H9 (cell line): ENCODE measurements at regions not wholly inside any gene's neighbourhood (a gene's known extent, or its start where the extent isn't known, plus 50 kb on each side); places are given as distances from the start of the nearest gene placed in this dataset.

Source experiments
- DNase-seq: peaks from one replicate; pipeline ENCODE4 v3.0.0-alpha.2; 2017
- H2AFZ ChIP-seq: one replicate; pipeline ENCODE4 v1.6.1; 2013; ENCODE audit warnings: mild to moderate bottlenecking, low read length, control low read depth, moderate library complexity
- H2AK5ac ChIP-seq: 2 replicates; pipeline ENCODE4 v1.6.1; 2013; ENCODE audit warnings: low read length, control low read depth, mixed read lengths; ENCODE audit not compliant: insufficient read length
- H2BK120ac ChIP-seq: one replicate; pipeline ENCODE4 v1.6.1; 2013; ENCODE audit warnings: low read depth, mild to moderate bottlenecking, low read length, control low read depth, inconsistent platforms; ENCODE audit not compliant: poor library complexity, severe bottlenecking
- H2BK12ac ChIP-seq: 2 replicates; pipeline ENCODE4 v1.6.1; 2013; ENCODE audit warnings: low read length, control low read depth, mixed read lengths, low read depth; ENCODE audit not compliant: insufficient read length
- H2BK15ac ChIP-seq: 2 replicates; pipeline ENCODE4 v1.6.1; 2013; ENCODE audit warnings: low read depth, low read length, control low read depth
- H2BK20ac ChIP-seq: one replicate; pipeline ENCODE4 v1.6.1; 2013; ENCODE audit warnings: low read depth, mild to moderate bottlenecking, low read length, control low read depth, inconsistent platforms; ENCODE audit not compliant: poor library complexity, severe bottlenecking
- H2BK5ac ChIP-seq: 2 replicates; pipeline ENCODE4 v1.6.1; 2013; ENCODE audit warnings: low read length, control low read depth, mixed read lengths; ENCODE audit not compliant: insufficient read length
- H3K14ac ChIP-seq: 2 replicates; pipeline ENCODE4 v1.6.1; 2013; ENCODE audit warnings: low read length, control low read depth; ENCODE audit not compliant: insufficient read depth
- H3K18ac ChIP-seq: 2 replicates; pipeline ENCODE4 v1.6.1; 2013; ENCODE audit warnings: low read depth, mild to moderate bottlenecking, mixed read lengths, low read length, control low read depth; ENCODE audit not compliant: insufficient read length
- H3K23ac ChIP-seq: 2 replicates; pipeline ENCODE4 v1.6.1; 2013; ENCODE audit warnings: low read length, control low read depth, mixed read lengths, low read depth; ENCODE audit not compliant: insufficient read length
- H3K23me2 ChIP-seq: 2 replicates; pipeline ENCODE4 v1.6.1; 2013; ENCODE audit warnings: low read depth, mild to moderate bottlenecking, mixed read lengths, low read length, control low read depth; ENCODE audit not compliant: insufficient read length, poor library complexity, severe bottlenecking
- H3K27ac ChIP-seq: 2 replicates; pipeline ENCODE4 v1.5.1; 2013; ENCODE audit warnings: low read length, control low read depth, mixed read lengths, low read depth; ENCODE audit not compliant: insufficient read length
- H3K27me3 ChIP-seq: 2 replicates; pipeline ENCODE4 v1.6.1; 2013; ENCODE audit warnings: low read length, control low read depth, inconsistent platforms; ENCODE audit not compliant: insufficient read depth
- H3K4ac ChIP-seq: 2 replicates; pipeline ENCODE4 v1.6.1; 2013; ENCODE audit warnings: low read depth, mild to moderate bottlenecking, control low read depth, inconsistent platforms, low read length, moderate library complexity
- H3K4me1 ChIP-seq: 2 replicates; pipeline ENCODE4 v1.6.1; 2013; ENCODE audit warnings: low read length, control low read depth, inconsistent platforms; ENCODE audit not compliant: insufficient read depth
- H3K4me2 ChIP-seq: 2 replicates; pipeline ENCODE4 v1.6.1; 2013; ENCODE audit warnings: low read length, control low read depth, mixed read lengths; ENCODE audit not compliant: insufficient read length, insufficient read depth
- H3K56ac ChIP-seq: 2 replicates; pipeline ENCODE4 v1.6.1; 2013; ENCODE audit warnings: low read depth, mild to moderate bottlenecking, mixed read lengths, low read length, control low read depth; ENCODE audit not compliant: insufficient read length
- H3K79me1 ChIP-seq: 2 replicates; pipeline ENCODE4 v1.6.1; 2013; ENCODE audit warnings: low read depth, mild to moderate bottlenecking, moderate library complexity, low read length, control low read depth, inconsistent platforms; ENCODE audit not compliant: insufficient read depth, poor library complexity, severe bottlenecking
- H3K79me2 ChIP-seq: 2 replicates; pipeline ENCODE4 v1.6.1; 2013; ENCODE audit warnings: low read length, control low read depth, inconsistent platforms; ENCODE audit not compliant: insufficient read depth
- H3K9ac ChIP-seq: 2 replicates; pipeline ENCODE4 v1.6.1; 2013; ENCODE audit warnings: low read length, control low read depth, mixed read lengths; ENCODE audit not compliant: insufficient read length; ENCODE audit errors: extremely low read depth
- H3K9me3 ChIP-seq: one replicate; pipeline ENCODE4 v1.6.1; 2013; ENCODE audit warnings: low read depth, low read length, inconsistent platforms; ENCODE audit not compliant: control insufficient read depth
- H3T11ph ChIP-seq: one replicate; pipeline ENCODE4 v1.6.1; 2013; ENCODE audit warnings: mild to moderate bottlenecking, low read length, control low read depth, inconsistent platforms
- H4K20me1 ChIP-seq: one replicate; pipeline ENCODE4 v1.6.1; 2013; ENCODE audit not compliant: control insufficient read depth, insufficient read length, insufficient read depth
- H4K5ac ChIP-seq: 2 replicates; pipeline ENCODE4 v1.6.1; 2013; ENCODE audit warnings: low read depth, mild to moderate bottlenecking, mixed read lengths, low read length, control low read depth; ENCODE audit not compliant: insufficient read length
- H4K8ac ChIP-seq: replicated peaks from 2 replicates; pipeline ENCODE4 v1.6.1; 2013; ENCODE audit warnings: low read length, control low read depth, mixed read lengths, low read depth; ENCODE audit not compliant: insufficient read length
- H4K91ac ChIP-seq: 2 replicates; pipeline ENCODE4 v1.6.1; 2013; ENCODE audit warnings: low read depth, mild to moderate bottlenecking, moderate library complexity, mixed read lengths, low read length, control low read depth; ENCODE audit not compliant: insufficient read length
- H3K27ac Mint-ChIP-seq, 3 experiments: 2 replicates in 2 of 3; 3 replicates in 1 of 3; pipeline ENCODE4 v1.8.0; 2020 to 2021; ENCODE audit warnings: mixed read lengths in 3 of 3, mild to moderate bottlenecking in 1 of 3, moderate library complexity in 1 of 3
- H3K27me3 Mint-ChIP-seq: 2 replicates; pipeline ENCODE4 v1.8.0; 2021; ENCODE audit warnings: low read depth, mild to moderate bottlenecking, moderate library complexity, mixed read lengths
- H3K36me3 Mint-ChIP-seq, 3 experiments: 2 replicates in 2 of 3; 3 replicates in 1 of 3; pipeline ENCODE4 v1.8.0; 2020 to 2021; ENCODE audit warnings: low read depth in 3 of 3, mixed read lengths in 3 of 3; ENCODE audit not compliant: insufficient read depth in 1 of 3
- H3K4me1 Mint-ChIP-seq, 2 experiments: 2 replicates each; pipeline ENCODE4 v1.8.0; 2020; ENCODE audit warnings: mixed read lengths in 2 of 2
- H3K4me3 Mint-ChIP-seq, 2 experiments: 2 replicates in 1 of 2; 3 replicates in 1 of 2; pipeline ENCODE4 v1.8.0; 2020 to 2021; ENCODE audit warnings: mild to moderate bottlenecking in 2 of 2, mixed read lengths in 2 of 2, moderate library complexity in 1 of 2
- H3K9me3 Mint-ChIP-seq, 2 experiments: 2 replicates in 1 of 2; 3 replicates in 1 of 2; pipeline ENCODE4 v1.8.0; 2020; ENCODE audit warnings: mild to moderate bottlenecking in 2 of 2, mixed read lengths in 2 of 2, moderate library complexity in 1 of 2
- CTCF ChIP-seq: fragments of 200-600 bp; sonication (generic); conservative IDR thresholded peaks from 3 replicates; pipeline ENCODE4 v1.8.0; 2021; ENCODE audit warnings: antibody characterized with exemption, mild to moderate bottlenecking
- whole genome bisulfite sequencing: extraction: QIAGEN DNeasy Blood & Tissue Kit; methylation state at CpG from one replicate; pipeline ENCODE4 v1.1.7; 2013; ENCODE audit warnings: missing lambda C conversion rate, low lambda C conversion rate, mixed read lengths; ENCODE audit not compliant: insufficient read length; ENCODE audit errors: extremely low coverage; 5-methylcytosine and 5-hydroxymethylcytosine counted together

DNA sequence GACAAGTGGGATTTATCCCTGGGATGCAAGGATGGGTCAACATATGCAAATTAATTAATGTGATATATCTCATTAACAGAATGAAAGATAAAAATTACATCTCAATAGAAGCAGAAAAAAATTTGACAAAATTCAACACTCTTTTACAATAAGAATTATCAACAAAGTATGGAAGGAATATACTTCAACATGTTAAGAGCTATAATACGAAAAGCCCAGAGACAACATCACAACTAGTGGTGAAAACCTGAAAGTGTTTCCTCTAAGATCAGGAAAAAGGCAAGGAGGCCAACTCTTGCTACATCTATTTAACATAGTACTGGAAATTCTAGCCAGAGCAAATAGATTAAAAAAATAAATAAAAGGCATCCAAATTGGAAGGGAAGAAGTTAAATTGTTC, 970.0 kb upstream of the POT1 start:
- H2AK5ac ChIP-seq = no peak overlapping the region
- no peak overlapping the region for H3K27ac Mint-ChIP-seq
- H3K18ac ChIP-seq = no peak overlapping the region
- H2BK120ac ChIP-seq = no peak overlapping the region
- no peak overlapping the region for H3K4ac ChIP-seq
- H3K27me3 ChIP-seq = no peaks in the 10 kb centered on the region
- peak; percentile 43; the same call in 2 of the 3 replicates for TF ChIP-seq CTCF
- no peak overlapping the region for H3K14ac ChIP-seq
- no peak overlapping the region for H3K27ac ChIP-seq
- peaks cover 0 to 2% of the 10 kb centered on the region in 2 experiments; a peak in 1 of 4 replicates for H3K4me1 Mint-ChIP-seq
- no peak for DNase-seq
- H3K9ac ChIP-seq = no peak overlapping the region
- no peak overlapping the region for H4K5ac ChIP-seq
- no peak overlapping the region for H3K4me3 Mint-ChIP-seq
- peaks cover 0 to 2% (median 0%) of the 10 kb centered on the region in 3 experiments; a peak in 1 of 7 replicates for H3K36me3 Mint-ChIP-seq
- H3K4me1 ChIP-seq = no peaks in the 10 kb centered on the region
- WGBS = no CpG with 5 or more reads among the region's 1 CpG
- H2BK12ac ChIP-seq = no peak overlapping the region
- no peaks in the 10 kb centered on the region for H4K20me1 ChIP-seq
- H3K79me2 ChIP-seq = no peaks in the 10 kb centered on the region
- H4K8ac ChIP-seq = no peak overlapping the region
- H3K9me3 ChIP-seq = no peaks in the 10 kb centered on the region
- no peak overlapping the region for H2AFZ ChIP-seq
- H2BK20ac ChIP-seq = no peak overlapping the region
- H3K23me2 ChIP-seq = no peaks in the 10 kb centered on the region
- H3K27me3 Mint-ChIP-seq = no peaks in the 10 kb centered on the region
- no peaks in the 10 kb centered on the region for H3K79me1 ChIP-seq
- no peak overlapping the region for H4K91ac ChIP-seq
- no peak overlapping the region for H3K56ac ChIP-seq
- no peak overlapping the region for H3K4me2 ChIP-seq
- no peak overlapping the region for H2BK15ac ChIP-seq
- no peak overlapping the region for H3T11ph ChIP-seq
- no peak overlapping the region for H2BK5ac ChIP-seq
- no peak overlapping the region for H3K23ac ChIP-seq
- H3K9me3 Mint-ChIP-seq = no peaks in the 10 kb centered on the region
